IgD-negative memory B cell (primary cell): ENCODE measurements at regions not wholly inside any gene's neighbourhood (a gene's known extent, or its start where the extent isn't known, plus 50 kb on each side); places are given as distances from the start of the nearest gene placed in this dataset.
"Not testable (repeated sequence)": the region's sequence is repeated elsewhere in the genome, so short reads cannot be mapped to it uniquely, and the experiment has no call there.

Source experiments
- H3K27ac Mint-ChIP-seq, 3 donors: one replicate each; pipeline ENCODE4 v1.8.0; 2020 to 2022; ENCODE audit warnings: mild to moderate bottlenecking in 3 of 3, mixed read lengths in 3 of 3, moderate library complexity in 1 of 3
- H3K27me3 Mint-ChIP-seq: one replicate; pipeline ENCODE4 v1.8.0; 2021; ENCODE audit warnings: mixed read lengths
- H3K36me3 Mint-ChIP-seq: one replicate; pipeline ENCODE4 v1.8.0; 2020; ENCODE audit warnings: mild to moderate bottlenecking, mixed read lengths
- H3K4me1 Mint-ChIP-seq, 3 donors: one replicate each; pipeline ENCODE4 v1.8.0; 2020 to 2022; ENCODE audit warnings: mixed read lengths in 3 of 3, mild to moderate bottlenecking in 1 of 3
- H3K4me3 Mint-ChIP-seq, 4 donors: one replicate each; pipeline ENCODE4 v1.8.0; 2020 to 2022; ENCODE audit warnings: mild to moderate bottlenecking in 4 of 4, mixed read lengths in 4 of 4, moderate library complexity in 3 of 4
- H3K9me3 Mint-ChIP-seq, 3 donors: one replicate each; pipeline ENCODE4 v1.8.0; 2020 to 2021; ENCODE audit warnings: mixed read lengths in 3 of 3, mild to moderate bottlenecking in 1 of 3

GRCh38 chr16:60681043-60681442 lies 1355.2 kb downstream of the CDH8 start:
- Mint-ChIP-seq H3K4me1 (no peaks in the 10 kb centered on the region), H3K9me3 (peaks cover 2 to 13% (median 5%) of the 10 kb centered on the region in 3 donors)

GRCh38 chr16:60675022-60675421 lies 1361.2 kb downstream of the CDH8 start:
- H3K9me3 Mint-ChIP-seq = peaks cover 2 to 16% (median 7%) of the 10 kb centered on the region in 3 donors
- H3K27ac Mint-ChIP-seq = no peak overlapping the region
- no peak overlapping the region for H3K4me3 Mint-ChIP-seq

More at GRCh38 chr16:60681043-60681442, 1355.2 kb downstream of the CDH8 start:
- Mint-ChIP-seq H3K4me3 (no peak overlapping the region), H3K27ac (no peak overlapping the region), H3K36me3 (no peaks in the 10 kb centered on the region), H3K27me3 (no peaks in the 10 kb centered on the region)

GRCh38 chr16:60674241-60674640 lies 1362.0 kb downstream of the CDH8 start:
- Mint-ChIP-seq H3K27ac (no peak overlapping the region), H3K27me3 (no peaks in the 10 kb centered on the region), H3K4me1 (no peaks in the 10 kb centered on the region), H3K36me3 (no peaks in the 10 kb centered on the region), H3K4me3 (no peak overlapping the region), H3K9me3 (peaks cover 2 to 17% (median 7%) of the 10 kb centered on the region in 3 donors)

More at GRCh38 chr16:60675022-60675421, 1361.2 kb downstream of the CDH8 start:
- no peaks in the 10 kb centered on the region for H3K27me3 Mint-ChIP-seq
- H3K36me3 Mint-ChIP-seq = no peaks in the 10 kb centered on the region
- no peaks in the 10 kb centered on the region for H3K4me1 Mint-ChIP-seq

GRCh38 chr16:60655514-60656153 lies 1380.6 kb downstream of the CDH8 start:
- Mint-ChIP-seq H3K4me3 (no peak overlapping the region), H3K36me3 (no peaks in the 10 kb centered on the region), H3K4me1 (no peaks in the 10 kb centered on the region), H3K9me3 (peaks cover under 1 to 14% (median 2%) of the 10 kb centered on the region in 3 donors), H3K27me3 (no peaks in the 10 kb centered on the region), H3K27ac (no peak overlapping the region)

- Mint-ChIP-seq H3K9me3 (peaks cover 0 to 10% (median 4%) of the 10 kb centered on the region in 3 donors), H3K36me3 (no peaks in the 10 kb centered on the region), H3K27ac (no peak overlapping the region), H3K27me3 (no peaks in the 10 kb centered on the region), H3K4me3 (no peak overlapping the region), H3K4me1 (no peaks in the 10 kb centered on the region)
Measured at GRCh38 chr16:60651346-60651745, 1384.9 kb downstream of the CDH8 start.

GRCh38 chr16:60648290-60648689 lies 1387.9 kb downstream of the CDH8 start:
- Mint-ChIP-seq H3K4me1 (no peaks in the 10 kb centered on the region), H3K27me3 (no peaks in the 10 kb centered on the region), H3K36me3 (no peaks in the 10 kb centered on the region), H3K4me3 (no peak overlapping the region), H3K27ac (no peak overlapping the region), H3K9me3 (peaks cover 2 to 6% (median 3%) of the 10 kb centered on the region in 3 donors)

- H3K27me3 Mint-ChIP-seq, H3K4me3 Mint-ChIP-seq, H3K36me3 Mint-ChIP-seq, H3K27ac Mint-ChIP-seq, H3K9me3 Mint-ChIP-seq, H3K4me1 Mint-ChIP-seq: not testable (repeated sequence)
Measured at GRCh38 chr16:60647388-60647787, 1388.8 kb downstream of the CDH8 start.

GRCh38 chr16:60646631-60647030 lies 1389.6 kb downstream of the CDH8 start:
- Mint-ChIP-seq H3K4me1 (no peaks in the 10 kb centered on the region), H3K4me3 (no peak overlapping the region), H3K27ac (no peak overlapping the region), H3K36me3 (no peaks in the 10 kb centered on the region), H3K9me3 (peaks cover 0 to 5% (median 2%) of the 10 kb centered on the region in 3 donors), H3K27me3 (no peaks in the 10 kb centered on the region)

- no peaks in the 10 kb centered on the region for H3K36me3 Mint-ChIP-seq
Measured at GRCh38 chr16:60645541-60645940, 1390.7 kb downstream of the CDH8 start.

GRCh38 chr16:60642956-60643355 lies 1393.3 kb downstream of the CDH8 start:
- H3K27ac Mint-ChIP-seq = no peak overlapping the region
- H3K36me3 Mint-ChIP-seq = no peaks in the 10 kb centered on the region
- no peaks in the 10 kb centered on the region for H3K27me3 Mint-ChIP-seq
- H3K4me3 Mint-ChIP-seq = no peak overlapping the region
- H3K9me3 Mint-ChIP-seq = peaks cover 4 to 6% (median 5%) of the 10 kb centered on the region in 3 donors
- no peaks in the 10 kb centered on the region for H3K4me1 Mint-ChIP-seq

More at GRCh38 chr16:60645541-60645940, 1390.7 kb downstream of the CDH8 start:
- H3K9me3 Mint-ChIP-seq = peaks cover 0 to 5% (median 2%) of the 10 kb centered on the region in 3 donors
- H3K27ac Mint-ChIP-seq = no peak overlapping the region
- H3K4me1 Mint-ChIP-seq = no peaks in the 10 kb centered on the region
- H3K4me3 Mint-ChIP-seq = no peak overlapping the region
- H3K27me3 Mint-ChIP-seq = no peaks in the 10 kb centered on the region

- Mint-ChIP-seq H3K4me3 (no peak overlapping the region), H3K27ac (no peak overlapping the region), H3K9me3 (peaks cover 4 to 6% (median 5%) of the 10 kb centered on the region in 3 donors), H3K27me3 (no peaks in the 10 kb centered on the region), H3K36me3 (no peaks in the 10 kb centered on the region), H3K4me1 (no peaks in the 10 kb centered on the region)
Measured at GRCh38 chr16:60641067-60641665, 1395.1 kb downstream of the CDH8 start.

GRCh38 chr16:60640038-60640437 lies 1396.2 kb downstream of the CDH8 start:
- no peaks in the 10 kb centered on the region for H3K36me3 Mint-ChIP-seq
- H3K4me3 Mint-ChIP-seq = no peak overlapping the region
- no peak overlapping the region for H3K27ac Mint-ChIP-seq
- no peaks in the 10 kb centered on the region for H3K27me3 Mint-ChIP-seq
- peaks cover 3 to 7% (median 7%) of the 10 kb centered on the region in 3 donors for H3K9me3 Mint-ChIP-seq
- no peaks in the 10 kb centered on the region for H3K4me1 Mint-ChIP-seq

- not testable (repeated sequence) for H3K36me3 Mint-ChIP-seq, H3K4me1 Mint-ChIP-seq, H3K4me3 Mint-ChIP-seq, H3K27ac Mint-ChIP-seq, H3K27me3 Mint-ChIP-seq
- H3K9me3 Mint-ChIP-seq = peaks cover 4 to 18% (median 8%) of the 10 kb centered on the region in 3 donors
Measured at GRCh38 chr16:60636636-60637035, 1399.6 kb downstream of the CDH8 start.

GRCh38 chr16:60636117-60636516 lies 1400.1 kb downstream of the CDH8 start:
- no peak overlapping the region for H3K4me3 Mint-ChIP-seq
- H3K36me3 Mint-ChIP-seq = no peaks in the 10 kb centered on the region
- H3K4me1 Mint-ChIP-seq = no peaks in the 10 kb centered on the region
- H3K27me3 Mint-ChIP-seq = no peaks in the 10 kb centered on the region
- H3K9me3 Mint-ChIP-seq = peaks cover 4 to 18% (median 8%) of the 10 kb centered on the region in 3 donors
- H3K27ac Mint-ChIP-seq = no peak overlapping the region

GRCh38 chr16:60635548-60635947 lies 1400.7 kb downstream of the CDH8 start:
- no peak overlapping the region for H3K27ac Mint-ChIP-seq
- no peaks in the 10 kb centered on the region for H3K27me3 Mint-ChIP-seq

GRCh38 chr16:60611844-60612243 lies 1424.4 kb downstream of the CDH8 start:
- Mint-ChIP-seq H3K27ac (no peak overlapping the region), H3K4me3 (no peak overlapping the region), H3K36me3 (peaks cover 1% of the 10 kb centered on the region), H3K27me3 (no peaks in the 10 kb centered on the region), H3K9me3 (peaks cover 2 to 22% (median 4%) of the 10 kb centered on the region in 3 donors), H3K4me1 (no peaks in the 10 kb centered on the region)

More at GRCh38 chr16:60635548-60635947, 1400.7 kb downstream of the CDH8 start:
- Mint-ChIP-seq H3K36me3 (no peaks in the 10 kb centered on the region), H3K4me3 (no peak overlapping the region), H3K4me1 (no peaks in the 10 kb centered on the region), H3K9me3 (peaks cover 4 to 18% (median 10%) of the 10 kb centered on the region in 3 donors)
